Activated CD4-positive, alpha-beta T cell treated with anti-CD3 and anti-CD28 coated beads, Interleukin-2, Interleukin-6, amounts not matched to agents 100 ng/mL and 50 ng/mL, durations not matched to agents 16 hours and 8 hours (primary cell): ENCODE measurements at regions not wholly inside any gene's neighbourhood (a gene's known extent, or its start where the extent isn't known, plus 50 kb on each side); places are given as distances from the start of the nearest gene placed in this dataset.

Experiments
- DNase-seq: peaks from one replicate; pipeline ENCODE4 v3.0.0-alpha.2; 2020

- no peak for DNase-seq
Observed at GRCh38 chr1:18020021-18020817, 87.4 kb upstream of the IGSF21 start.

GRCh38 chr1:18021242-18021641 is 86.4 kb upstream of the IGSF21 start:
- DNase-seq, result no peak

- DNase-seq, result no peak
Observed at GRCh38 chr1:18032172-18032859, 75.3 kb upstream of the IGSF21 start.

- no peak for DNase-seq
Observed at GRCh38 chr1:18035145-18035544, 72.5 kb upstream of the IGSF21 start.

- no peak for DNase-seq
Observed at GRCh38 chr1:18037651-18038050, 69.9 kb upstream of the IGSF21 start.

GRCh38 chr1:18038051-18038450 is 69.5 kb upstream of the IGSF21 start:
- no peak for DNase-seq

- no peak for DNase-seq
Observed at GRCh38 chr1:18039102-18039501, 68.5 kb upstream of the IGSF21 start.

- no peak for DNase-seq
Observed at GRCh38 chr1:18041102-18041501, 66.5 kb upstream of the IGSF21 start.

GRCh38 chr1:18041685-18042355 is 65.8 kb upstream of the IGSF21 start:
- DNase-seq, result no peak

- no peak for DNase-seq
Observed at GRCh38 chr1:18043871-18044270, 63.7 kb upstream of the IGSF21 start.

GRCh38 chr1:18045203-18045602 is 62.4 kb upstream of the IGSF21 start:
- DNase-seq, result no peak

- DNase-seq, result no peak
Observed at GRCh38 chr1:18045621-18046020, 62.0 kb upstream of the IGSF21 start.

- no peak for DNase-seq
Observed at GRCh38 chr1:18047122-18047521, 60.5 kb upstream of the IGSF21 start.

- DNase-seq, result no peak
Observed at GRCh38 chr1:18049228-18049627, 58.4 kb upstream of the IGSF21 start.

- no peak for DNase-seq
Observed at GRCh38 chr1:18052671-18053070, 54.9 kb upstream of the IGSF21 start.

- no peak for DNase-seq
Observed at GRCh38 chr1:18055156-18055555, 52.4 kb upstream of the IGSF21 start.

GRCh38 chr1:18056545-18056944 is 51.1 kb upstream of the IGSF21 start:
- no peak for DNase-seq

GRCh38 chr1:18057623-18058022 is 50.0 kb upstream of the IGSF21 start:
- no peak for DNase-seq
